Subcutaneous abdominal adipose tissue (tissue), 5 donors: ENCODE measurements at regions not wholly inside any gene's neighbourhood (a gene's known extent, or its start where the extent isn't known, plus 50 kb on each side); places are given as distances from the start of the nearest gene placed in this dataset.
"Not testable (repeated sequence)": the region's sequence is repeated elsewhere in the genome, so short reads cannot be mapped to it uniquely, and the experiment has no call there.

Source experiments
- H3K27ac ChIP-seq: one replicate; pipeline ENCODE4 v1.7.0; 2013; ENCODE audit warnings: low read depth, mild to moderate bottlenecking, inconsistent platforms, low read length, moderate library complexity
- H3K27me3 ChIP-seq, 5 donors: one replicate each; pipeline ENCODE4 v1.7.0; 2013; ENCODE audit warnings: low read length in 5 of 5, inconsistent platforms in 1 of 5; ENCODE audit not compliant: control insufficient read depth in 5 of 5, insufficient read depth in 4 of 5
- H3K36me3 ChIP-seq, 5 donors: one replicate each; pipeline ENCODE4 v1.7.0; 2013; ENCODE audit warnings: low read length in 5 of 5; ENCODE audit not compliant: control insufficient read depth in 5 of 5, insufficient read depth in 5 of 5
- H3K4me1 ChIP-seq, 5 donors: one replicate each; pipeline ENCODE4 v1.7.0; 2013; ENCODE audit warnings: low read length in 5 of 5, mild to moderate bottlenecking in 3 of 5, moderate library complexity in 1 of 5; ENCODE audit not compliant: control insufficient read depth in 5 of 5, insufficient read depth in 5 of 5
- H3K4me3 ChIP-seq, 5 donors: one replicate each; pipeline ENCODE4 v1.7.0; 2013; ENCODE audit warnings: low read length in 5 of 5, low read depth in 1 of 5
- H3K9ac ChIP-seq, 5 donors: one replicate each; pipeline ENCODE4 v1.7.0; 2013; ENCODE audit warnings: low read length in 5 of 5, mild to moderate bottlenecking in 4 of 5, moderate library complexity in 3 of 5
- H3K9me3 ChIP-seq, 5 donors: one replicate each; pipeline ENCODE4 v1.7.0; 2013; ENCODE audit warnings: low read length in 5 of 5; ENCODE audit not compliant: control insufficient read depth in 5 of 5
- donor health status: healthy.
- donor health status: healthy.
- donor health status: healthy.
- donor health status: healthy.
- donor health status: healthy.

DNA sequence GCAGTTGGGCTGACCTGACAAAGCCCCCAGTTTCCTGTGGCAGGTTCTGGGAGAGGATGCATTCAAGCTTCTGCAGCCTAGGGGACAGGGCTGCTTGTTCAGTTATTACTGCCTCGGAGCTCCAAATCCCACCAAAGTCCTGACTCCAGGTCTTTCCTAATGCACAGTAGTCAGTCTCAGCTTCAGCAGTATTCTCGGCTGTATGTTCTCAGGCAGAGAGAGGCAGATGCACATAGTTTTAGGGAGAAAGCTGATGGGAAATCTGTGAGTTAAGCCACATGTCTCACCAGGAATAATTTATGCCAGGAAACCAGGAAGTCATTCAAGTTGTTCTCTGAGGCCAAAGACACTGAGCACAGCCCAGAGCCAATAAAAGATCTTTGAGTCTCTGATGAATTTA lies 75.3 kb upstream of the BLTP1 start:
- H3K27ac ChIP-seq, H3K4me3 ChIP-seq, H3K9ac ChIP-seq, H3K27me3 ChIP-seq, H3K36me3 ChIP-seq, H3K4me1 ChIP-seq, H3K9me3 ChIP-seq: not testable (repeated sequence)

DNA sequence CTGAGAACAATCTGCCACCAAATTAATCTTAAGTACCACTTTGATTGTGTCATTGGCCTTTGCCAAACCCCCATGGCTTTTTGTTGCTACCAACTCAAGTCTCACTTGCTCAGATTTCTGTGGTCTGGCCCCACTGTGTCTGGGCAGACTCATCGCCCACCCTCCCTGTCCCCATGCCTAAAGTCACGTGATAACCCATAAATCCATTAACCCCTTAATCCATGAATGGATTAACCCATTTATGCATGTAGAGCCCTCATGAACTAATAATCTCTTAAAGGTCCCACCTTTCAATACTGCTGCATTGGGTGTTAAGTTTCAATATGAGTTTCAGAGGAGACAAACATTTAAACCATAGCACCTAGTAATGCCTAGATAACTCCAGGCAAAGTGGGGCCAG lies 78.5 kb upstream of the BLTP1 start:
- Histone ChIP-seq H3K27me3 (no peaks in the 10 kb centered on the region), H3K4me3 (no peak overlapping the region), H3K27ac (no peak overlapping the region), H3K9ac (no peak overlapping the region), H3K9me3 (no peaks in the 10 kb centered on the region), H3K4me1 (no peaks in the 10 kb centered on the region), H3K36me3 (no peaks in the 10 kb centered on the region)

GRCh38 chr4:122065915-122066314 lies 86.2 kb upstream of the BLTP1 start:
- no peaks in the 10 kb centered on the region for H3K4me1 ChIP-seq
- H3K27ac ChIP-seq = no peak overlapping the region
- no peak overlapping the region for H3K9ac ChIP-seq
- H3K4me3 ChIP-seq = no peak overlapping the region
- H3K36me3 ChIP-seq = no peaks in the 10 kb centered on the region
- no peaks in the 10 kb centered on the region for H3K27me3 ChIP-seq
- no peaks in the 10 kb centered on the region for H3K9me3 ChIP-seq

GRCh38 chr4:122065149-122065548 lies 87.0 kb upstream of the BLTP1 start:
- H3K9ac ChIP-seq = no peak overlapping the region
- no peak overlapping the region for H3K27ac ChIP-seq
- no peak overlapping the region for H3K4me3 ChIP-seq
- no peaks in the 10 kb centered on the region for H3K36me3 ChIP-seq
- no peaks in the 10 kb centered on the region for H3K9me3 ChIP-seq
- H3K27me3 ChIP-seq = no peaks in the 10 kb centered on the region
- no peaks in the 10 kb centered on the region for H3K4me1 ChIP-seq

- Histone ChIP-seq H3K9ac (no peak overlapping the region), H3K4me1 (peaks cover 0 to 3% (median 0%) of the 10 kb centered on the region in 5 donors), H3K36me3 (no peaks in the 10 kb centered on the region), H3K9me3 (no peaks in the 10 kb centered on the region), H3K27ac (no peak overlapping the region), H3K27me3 (no peaks in the 10 kb centered on the region), H3K4me3 (no peak overlapping the region)
Measured at GRCh38 chr4:122053186-122053585, 98.9 kb upstream of the BLTP1 start.

DNA sequence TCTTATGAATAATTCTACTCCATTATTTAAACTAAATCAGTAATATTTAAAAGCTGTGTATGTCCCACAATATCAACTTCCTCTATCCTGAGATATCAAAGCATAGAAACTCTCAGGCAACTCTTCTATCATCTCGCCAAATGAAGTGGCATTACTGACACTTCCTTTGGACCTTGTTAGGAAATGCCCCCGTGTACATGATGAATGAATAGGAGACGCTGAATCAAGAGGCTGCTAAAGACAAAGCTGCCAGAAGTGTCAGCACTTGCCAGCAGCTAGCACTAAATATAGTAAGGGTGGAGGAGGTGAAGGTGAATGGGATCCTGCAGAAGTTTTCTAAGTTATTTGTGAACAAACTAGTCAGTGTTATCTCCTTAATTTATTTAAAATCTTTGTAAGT lies 99.5 kb upstream of the BLTP1 start:
- H3K36me3 ChIP-seq = no peaks in the 10 kb centered on the region
- no peak overlapping the region for H3K9ac ChIP-seq
- H3K9me3 ChIP-seq = no peaks in the 10 kb centered on the region
- no peaks in the 10 kb centered on the region for H3K27me3 ChIP-seq
- H3K4me1 ChIP-seq = peaks cover 0 to 3% (median 0%) of the 10 kb centered on the region in 5 donors
- no peak overlapping the region for H3K4me3 ChIP-seq
- no peak overlapping the region for H3K27ac ChIP-seq

DNA sequence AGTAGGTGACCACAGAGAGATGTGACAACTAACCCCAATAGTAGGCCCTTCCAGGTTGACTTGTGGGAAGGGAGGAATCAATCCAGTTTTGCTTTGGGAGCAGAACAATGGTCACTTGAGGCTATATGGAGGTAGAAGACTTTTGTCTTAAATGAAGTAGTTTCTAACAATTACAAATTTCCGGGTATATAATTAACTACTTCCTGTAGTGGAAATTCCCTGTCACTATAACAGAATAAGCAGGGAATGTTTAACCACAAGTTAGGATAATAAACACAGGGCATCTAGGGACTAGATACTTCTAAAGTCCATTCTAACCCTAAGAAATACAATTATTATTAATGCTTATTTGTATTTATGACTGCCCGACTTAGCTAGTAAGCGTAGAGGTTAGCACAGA lies 99.0 kb upstream of the TRPC3 start:
- Histone ChIP-seq H3K4me3 (no peak overlapping the region), H3K4me1 (peaks cover 0 to 3% (median 0%) of the 10 kb centered on the region in 5 donors), H3K27ac (no peak overlapping the region), H3K9ac (no peak overlapping the region), H3K36me3 (no peaks in the 10 kb centered on the region), H3K9me3 (no peaks in the 10 kb centered on the region), H3K27me3 (no peaks in the 10 kb centered on the region)

DNA sequence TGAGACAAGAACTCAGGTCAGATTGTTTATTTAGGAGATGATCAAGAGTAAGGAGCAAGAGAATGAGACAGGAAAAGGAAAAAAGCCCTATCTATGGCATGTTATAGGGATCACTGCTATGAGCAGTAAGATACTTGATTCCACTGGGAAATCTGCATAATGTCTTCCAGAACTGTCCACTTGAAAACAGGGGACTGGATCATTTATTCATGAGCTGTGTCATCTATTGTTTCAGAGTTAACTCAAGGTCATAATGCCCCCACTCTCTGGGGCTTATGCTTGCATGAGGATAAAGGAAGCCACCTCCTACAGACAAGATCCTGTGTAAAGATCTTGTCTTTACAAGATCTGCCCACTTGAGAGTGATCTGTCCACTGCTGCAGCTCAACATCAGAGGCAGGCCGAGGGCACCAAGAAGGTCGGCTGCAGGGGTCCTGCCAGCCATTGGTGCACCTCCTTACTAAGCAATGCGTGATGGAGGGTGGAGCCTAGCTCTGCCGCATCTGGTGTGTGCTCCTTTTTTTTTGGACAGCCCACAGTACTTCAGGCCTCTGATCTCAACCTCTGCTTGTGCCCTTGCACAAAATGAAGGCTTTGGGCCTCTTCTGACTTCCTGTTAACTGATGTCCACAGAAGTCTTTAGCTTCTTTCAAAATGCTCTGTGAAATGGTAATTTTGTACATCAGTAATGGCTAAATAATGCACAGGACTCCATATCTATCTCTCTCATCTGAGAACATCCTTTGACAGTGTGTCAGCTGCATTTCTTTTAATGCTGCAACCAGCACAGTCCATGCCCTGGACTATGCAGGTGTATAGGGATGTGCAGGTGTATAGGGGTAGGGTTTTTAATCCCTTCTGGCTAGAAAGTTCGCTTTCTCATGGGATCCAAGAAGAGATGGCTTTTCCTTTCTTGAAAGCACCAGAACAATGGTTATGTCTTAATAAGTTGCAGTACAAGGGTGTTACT lies 95.9 kb upstream of the TRPC3 start:
- Histone ChIP-seq H3K4me1 (peaks cover 0 to 4% (median 2%) of the 10 kb centered on the region in 5 donors), H3K36me3 (no peaks in the 10 kb centered on the region), H3K27ac (no peak overlapping the region), H3K9me3 (no peaks in the 10 kb centered on the region), H3K4me3 (no peak overlapping the region), H3K9ac (no peak overlapping the region), H3K27me3 (no peaks in the 10 kb centered on the region)

- Histone ChIP-seq H3K27ac (no peak overlapping the region), H3K9ac (no peak overlapping the region), H3K9me3 (no peaks in the 10 kb centered on the region), H3K4me1 (peaks cover 0 to 4% (median 2%) of the 10 kb centered on the region in 5 donors), H3K4me3 (no peak overlapping the region), H3K27me3 (no peaks in the 10 kb centered on the region), H3K36me3 (no peaks in the 10 kb centered on the region)
Measured at GRCh38 chr4:122046255-122046654, 94.4 kb upstream of the TRPC3 start.

- Histone ChIP-seq H3K9me3 (no peaks in the 10 kb centered on the region), H3K36me3 (no peaks in the 10 kb centered on the region), H3K9ac (no peak overlapping the region), H3K4me3 (no peak overlapping the region), H3K27ac (no peak overlapping the region), H3K27me3 (no peaks in the 10 kb centered on the region), H3K4me1 (peaks cover 0 to 4% (median 0%) of the 10 kb centered on the region in 5 donors)
Measured at GRCh38 chr4:122045533-122045932, 93.7 kb upstream of the TRPC3 start.
